H1 (cell line): ENCODE measurements at regions not wholly inside any gene's neighbourhood (a gene's known extent, or its start where the extent isn't known, plus 50 kb on each side); places are given as distances from the start of the nearest gene placed in this dataset.

Experiments used
- CTCF ChIA-PET: fragments of 300-600 bp; sonication (Branson Sonifier 250); formaldehyde crosslinking; loops from one replicate; lab custom pipeline; 2021; ENCODE audit not compliant: partially characterized antibody; lab: Charles Lee
- POLR2A ChIA-PET: fragments of 300-600 bp; sonication (Branson Sonifier 250); formaldehyde crosslinking; loops from one replicate; lab custom pipeline; 2021; ENCODE audit warnings: inconsistent platforms; ENCODE audit not compliant: partially characterized antibody; lab: Charles Lee
- DNase-seq, 2 experiments: peaks; one replicate each; pipeline versions ENCODE4 v3.0.0 to v3.0.0-alpha.2; 2010 to 2022; ENCODE audit warnings: low spot score in 2 of 2, low read depth in 1 of 2, mixed read lengths in 1 of 2
- FAIRE-seq: peaks from 2 replicates; lab custom pipeline; 2011; peaks lifted over from hg19 to GRCh38; lab: Jason Lieb, UNC
- H2AFZ ChIP-seq: 2 replicates; pipeline ENCODE4 v1.8.1; 2012; ENCODE audit warnings: low read length, inconsistent platforms
- H2AK5ac ChIP-seq: 2 replicates; pipeline ENCODE4 v1.6.1; 2013; ENCODE audit warnings: low read depth, low read length
- H2BK120ac ChIP-seq: replicated peaks from 2 replicates; pipeline ENCODE3; 2013; ENCODE audit warnings: low read depth, low read length, inconsistent platforms
- H2BK12ac ChIP-seq: 2 replicates; pipeline ENCODE4 v1.6.1; 2013; ENCODE audit warnings: low read depth, low read length
- H2BK15ac ChIP-seq: 2 replicates; pipeline ENCODE4 v1.6.1; 2013; ENCODE audit warnings: low read length
- H2BK20ac ChIP-seq: 2 replicates; pipeline ENCODE4 v1.6.1; 2013; ENCODE audit warnings: low read length
- H2BK5ac ChIP-seq: 2 replicates; pipeline ENCODE4 v1.6.1; 2013; ENCODE audit warnings: low read depth, low read length
- H3K14ac ChIP-seq: 2 replicates; pipeline ENCODE4 v1.6.1; 2013; ENCODE audit warnings: inconsistent platforms; ENCODE audit not compliant: insufficient read length
- H3K18ac ChIP-seq: 2 replicates; pipeline ENCODE4 v1.6.1; 2013; ENCODE audit warnings: low read length; ENCODE audit errors: extremely low read depth
- H3K23ac ChIP-seq: 2 replicates; pipeline ENCODE4 v1.6.1; 2013; ENCODE audit warnings: inconsistent platforms; ENCODE audit not compliant: insufficient read length
- H3K23me2 ChIP-seq: 2 replicates; pipeline ENCODE4 v1.6.1; 2013; ENCODE audit warnings: low read depth, low read length
- H3K27ac ChIP-seq: 2 replicates; pipeline ENCODE4 v1.6.1; 2011; ENCODE audit warnings: low read depth, low read length, inconsistent platforms
- H3K27me3 ChIP-seq, 4 experiments: replicated peaks in 1 of 4; 1 replicate in 1 of 4; 2 replicates in 3 of 4; pipeline versions ENCODE4 v1.6.1 to v1.8.1; 2011 to 2013; ENCODE audit warnings: low read length in 3 of 4, mild to moderate bottlenecking in 3 of 4, inconsistent platforms in 2 of 4, mixed read lengths in 2 of 4, moderate library complexity in 1 of 4; ENCODE audit not compliant: control insufficient read depth in 3 of 4, insufficient read depth in 3 of 4; ENCODE audit errors: extremely low read depth in 1 of 4
- H3K36me3 ChIP-seq, 4 experiments: 2 replicates each; pipeline versions ENCODE4 v1.6.1 to v1.8.1; 2011 to 2013; ENCODE audit warnings: mild to moderate bottlenecking in 4 of 4, low read length in 3 of 4, moderate library complexity in 2 of 4, control low read depth in 1 of 4, inconsistent platforms in 1 of 4; ENCODE audit not compliant: insufficient read depth in 4 of 4, control insufficient read depth in 2 of 4
- H3K4ac ChIP-seq: replicated peaks from 2 replicates; pipeline ENCODE3; 2013; ENCODE audit warnings: low read length, low read depth, mixed read lengths, inconsistent platforms; ENCODE audit not compliant: insufficient read length
- H3K4me1 ChIP-seq, 4 experiments: replicated peaks in 1 of 4; 1 replicate in 1 of 4; 2 replicates in 3 of 4; pipeline versions ENCODE4 v1.6.1 to v1.8.1; 2011 to 2013; ENCODE audit warnings: low read length in 3 of 4, inconsistent platforms in 2 of 4, mixed read lengths in 1 of 4; ENCODE audit not compliant: insufficient read depth in 4 of 4, control insufficient read depth in 3 of 4
- H3K4me2 ChIP-seq, 2 experiments: 2 replicates each; pipeline versions ENCODE4 v1.6.1 to v1.8.1; 2011 to 2013; ENCODE audit warnings: low read depth in 2 of 2, low read length in 2 of 2, control low read depth in 1 of 2, inconsistent platforms in 1 of 2, mild to moderate bottlenecking in 1 of 2; ENCODE audit not compliant: insufficient read depth in 1 of 2
- H3K4me3 ChIP-seq, 4 experiments: fragments of 200-600, 300-600 bp in 1 of 4; sonication (generic), shearing (Covaris generic), sonication (Bioruptor Twin) in 1 of 4; 2 replicates each; pipeline versions ENCODE4 v1.5.1 to v1.8.1; 2011 to 2016; ENCODE audit warnings: low read length in 4 of 4, low read depth in 3 of 4, control low read depth in 2 of 4, inconsistent platforms in 2 of 4, mild to moderate bottlenecking in 2 of 4, mixed read lengths in 1 of 4, moderate library complexity in 1 of 4; ENCODE audit not compliant: insufficient read depth in 2 of 4; ENCODE audit errors: extremely low read depth in 1 of 4
- H3K56ac ChIP-seq: replicated peaks from 2 replicates; pipeline ENCODE3; 2013; ENCODE audit warnings: low read depth, mild to moderate bottlenecking, mixed read lengths, low read length, inconsistent platforms; ENCODE audit not compliant: insufficient read length
- H3K79me1 ChIP-seq: 2 replicates; pipeline ENCODE4 v1.6.1; 2013; ENCODE audit warnings: low read depth, low read length, control low read depth
- H3K79me2 ChIP-seq, 2 experiments: 2 replicates each; pipeline versions ENCODE4 v1.6.1 to v1.8.1; 2012 to 2013; ENCODE audit warnings: low read length in 2 of 2, mild to moderate bottlenecking in 2 of 2, inconsistent platforms in 1 of 2; ENCODE audit not compliant: insufficient read depth in 2 of 2, control insufficient read depth in 1 of 2
- H3K9ac ChIP-seq, 4 experiments: replicated peaks in 1 of 4; 1 replicate in 1 of 4; 2 replicates in 3 of 4; pipeline versions ENCODE4 v1.6.1 to v1.8.1; 2011 to 2013; ENCODE audit warnings: low read depth in 3 of 4, low read length in 3 of 4, control low read depth in 2 of 4, mild to moderate bottlenecking in 2 of 4, moderate library complexity in 2 of 4, inconsistent platforms in 1 of 4; ENCODE audit errors: extremely low read depth in 1 of 4
- H3K9me3 ChIP-seq, 2 experiments: 2 replicates each; pipeline versions ENCODE4 v1.6.1 to v1.8.1; 2012 to 2013; ENCODE audit warnings: mild to moderate bottlenecking in 2 of 2, moderate library complexity in 2 of 2, control low read depth in 1 of 2, inconsistent platforms in 1 of 2, low read depth in 1 of 2, low read length in 1 of 2, mixed read lengths in 1 of 2; ENCODE audit not compliant: insufficient read depth in 2 of 2
- H4K20me1 ChIP-seq, 2 experiments: replicated peaks in 1 of 2; 2 replicates each; pipeline versions ENCODE3 to v1.8.1; 2011 to 2013; ENCODE audit warnings: inconsistent platforms in 2 of 2, low read length in 2 of 2, mild to moderate bottlenecking in 1 of 2; ENCODE audit not compliant: insufficient read depth in 2 of 2, control insufficient read depth in 1 of 2
- H4K5ac ChIP-seq: 2 replicates; pipeline ENCODE4 v1.6.1; 2013; ENCODE audit warnings: low read length, low read depth, mixed read lengths, inconsistent platforms; ENCODE audit not compliant: insufficient read length
- H4K8ac ChIP-seq: 2 replicates; pipeline ENCODE4 v1.8.0; 2013; ENCODE audit warnings: mild to moderate bottlenecking, moderate library complexity, low read length, inconsistent platforms; ENCODE audit not compliant: insufficient read depth; ENCODE audit errors: extremely low read depth
- H4K91ac ChIP-seq: replicated peaks from 2 replicates; pipeline ENCODE3; 2013; ENCODE audit warnings: low read length, mixed read lengths, inconsistent platforms; ENCODE audit not compliant: insufficient read length
- SIRT6 ChIP-seq: IDR thresholded peaks from one replicate; pipeline ENCODE4 v1.7.1; 2012; ENCODE audit warnings: low read length, inconsistent platforms
- YY1 ChIP-seq: IDR thresholded peaks from 2 replicates; pipeline ENCODE4 v1.6.1; 2011; ENCODE audit warnings: low read depth, mild to moderate bottlenecking, low read length
- WGBS, 2 experiments: shearing (Covaris generic) in 1 of 2; methylation state at CpG; one replicate each; pipeline versions ENCODE4 v1.1.6 to v1.1.7; 2013 to 2015; ENCODE audit warnings: low lambda C conversion rate in 2 of 2, mixed read lengths in 2 of 2, inconsistent platforms in 1 of 2, low coverage in 1 of 2, missing lambda C conversion rate in 1 of 2; ENCODE audit not compliant: insufficient replicate concordance in 2 of 2, insufficient coverage in 1 of 2, insufficient read length in 1 of 2; ENCODE audit errors: extremely low coverage in 1 of 2, missing lambda C conversion rate in 1 of 2; 5-methylcytosine and 5-hydroxymethylcytosine counted together

- Histone ChIP-seq H2BK12ac (no peak overlapping the region), H4K20me1 (no peaks in the 10 kb centered on the region), H3K27me3 (no peaks in the 10 kb centered on the region), H3K27ac (no peak overlapping the region), H3K23me2 (no peaks in the 10 kb centered on the region), H3K18ac (no peak overlapping the region), H3K23ac (no peak overlapping the region), H4K91ac (no peak overlapping the region), H2BK20ac (no peak overlapping the region), H2BK15ac (no peak overlapping the region), H3K4me2 (no peak overlapping the region), H3K4me3 (no peak overlapping the region), H3K4me1 (no peaks in the 10 kb centered on the region), H2BK5ac (no peak overlapping the region), H3K9me3 (0 out of 4 replicates have a peak, but pooled peaks cover 0 to 2% of the 10 kb centered on the region in 2 experiments), H3K4ac (no peak overlapping the region), H2AK5ac (no peak overlapping the region), H2BK120ac (no peak overlapping the region), H3K56ac (no peak overlapping the region), H3K36me3 (no peaks in the 10 kb centered on the region), H4K8ac (no peak overlapping the region), H3K14ac (no peak overlapping the region), H4K5ac (no peak overlapping the region), H3K79me1 (no peaks in the 10 kb centered on the region), H3K79me2 (no peaks in the 10 kb centered on the region), H2AFZ (no peak overlapping the region), H3K9ac (no peak overlapping the region; a peak in 1 of 7 replicates)
- FAIRE-seq, result no peak
- no peak for DNase-seq
- ChIA-PET POLR2A (no interaction called here), CTCF (interaction anchor here (0.6 to 1.9 kb wide), 3 partner anchors 9 to 319 kb away, joined by 3 to 7 read pairs (median 3); no protein-coding TSS in a partner anchor)
- 92% methylated on average over 3 of the region's 3 CpGs; no CpG with 5 or more reads in 1 of the 2 experiments for WGBS, 2 experiments
- TF ChIP-seq SIRT6 (no peak), YY1 (no peak)
Observed at GRCh38 chr5:126301056-126301455, 122.2 kb upstream of the GRAMD2B start.
